ENCODE measurements at regions not wholly inside any gene's neighbourhood (a gene's known extent, or its start where the extent isn't known, plus 50 kb on each side); places are given as distances from the start of the nearest gene placed in this dataset.

GRCh38 chr18:8949206-8949605 lies 153.3 kb upstream of the NDUFV2 start:
- H3K27me3 ChIP-seq = no peaks in the 10 kb centered on the region
- no peak overlapping the region for H3K4me3 ChIP-seq
- H3K4me1 ChIP-seq = no peaks in the 10 kb centered on the region
- DNase-seq (ENCODE audit: low spot score in 2 of 2) = no peak
- no peaks in the 10 kb centered on the region for H3K36me3 ChIP-seq
- intact Hi-C loops (cut with DNase I; ENCODE audit: low total_unique reads) = no loop called here
- no peak for TF ChIP-seq CTCF (IDR thresholded peaks at IDR 0.05)
- no peak overlapping the region for H3K27ac ChIP-seq
- no peaks in the 10 kb centered on the region for H3K9me3 ChIP-seq

GRCh38 chr18:8951491-8951890 lies 151.0 kb upstream of the NDUFV2 start:
- DNase-seq (ENCODE audit: low spot score in 2 of 2) = no peak
- H3K9me3 ChIP-seq = no peaks in the 10 kb centered on the region
- H3K4me3 ChIP-seq = no peak overlapping the region
- no peak overlapping the region for H3K27ac ChIP-seq
- no peaks in the 10 kb centered on the region for H3K36me3 ChIP-seq
- TF ChIP-seq POLR2A (IDR thresholded peaks at IDR 0.05) (no peak), CTCF (IDR thresholded peaks at IDR 0.05) (no peak), POLR2AphosphoS5 (IDR thresholded peaks at IDR 0.05) (no peak)
- H3K27me3 ChIP-seq = no peaks in the 10 kb centered on the region
- no peaks in the 10 kb centered on the region for H3K4me1 ChIP-seq
- intact Hi-C loops (cut with DNase I; ENCODE audit: low total_unique reads) = no loop called here

GRCh38 chr18:8952174-8952573 lies 150.3 kb upstream of the NDUFV2 start:
- no peak for TF ChIP-seq POLR2AphosphoS5 (IDR thresholded peaks at IDR 0.05)
- no peak for TF ChIP-seq CTCF (IDR thresholded peaks at IDR 0.05)
- no peak for TF ChIP-seq POLR2A (IDR thresholded peaks at IDR 0.05)
- intact Hi-C loops (cut with DNase I; ENCODE audit: low total_unique reads) = no loop called here
- Histone ChIP-seq H3K36me3 (no peaks in the 10 kb centered on the region), H3K4me1 (no peaks in the 10 kb centered on the region), H3K9me3 (no peaks in the 10 kb centered on the region), H3K4me3 (no peak overlapping the region), H3K27ac (no peak overlapping the region), H3K27me3 (no peaks in the 10 kb centered on the region)
- no peak for DNase-seq (ENCODE audit: low spot score in 2 of 2)

- H3K4me3 ChIP-seq = no peak overlapping the region
- no peaks in the 10 kb centered on the region for H3K9me3 ChIP-seq
- H3K27me3 ChIP-seq = no peaks in the 10 kb centered on the region
- no peaks in the 10 kb centered on the region for H3K36me3 ChIP-seq
- DNase-seq (ENCODE audit: low spot score in 2 of 2) = no peak
- no peaks in the 10 kb centered on the region for H3K4me1 ChIP-seq
- intact Hi-C loops (cut with DNase I; ENCODE audit: low total_unique reads) = no loop called here
- H3K27ac ChIP-seq = no peak overlapping the region
- TF ChIP-seq POLR2AphosphoS5 (IDR thresholded peaks at IDR 0.05) (no peak), CTCF (IDR thresholded peaks at IDR 0.05) (no peak), POLR2A (IDR thresholded peaks at IDR 0.05) (no peak)
These were observed 149.4 kb upstream of the NDUFV2 start for GRCh38 chr18:8952769-8953760.

- Histone ChIP-seq H3K4me1 (no peaks in the 10 kb centered on the region), H3K36me3 (no peaks in the 10 kb centered on the region), H3K4me3 (no peak overlapping the region), H3K27me3 (no peaks in the 10 kb centered on the region), H3K9me3 (no peaks in the 10 kb centered on the region), H3K27ac (no peak overlapping the region)
- TF ChIP-seq POLR2A (IDR thresholded peaks at IDR 0.05) = no peak
- no peak for TF ChIP-seq POLR2AphosphoS5 (IDR thresholded peaks at IDR 0.05)
- TF ChIP-seq CTCF (IDR thresholded peaks at IDR 0.05) = no peak
- intact Hi-C loops (cut with DNase I; ENCODE audit: low total_unique reads) = no loop called here
- DNase-seq (ENCODE audit: low spot score in 2 of 2) = no peak
These were observed 144.8 kb upstream of the NDUFV2 start for GRCh38 chr18:8957731-8958130.

Measured in breast epithelium (tissue), 4 donors.